Upper lobe of left lung (tissue), 4 donors: ENCODE measurements at regions not wholly inside any gene's neighbourhood (a gene's known extent, or its start where the extent isn't known, plus 50 kb on each side); places are given as distances from the start of the nearest gene placed in this dataset.

Source experiments
- EP300 ChIP-seq, 4 donors: sonication (generic); formaldehyde crosslinking; IDR thresholded peaks; one replicate each; pipeline ENCODE4 v1.5.1; 2017; ENCODE audit warnings: antibody characterized with exemption in 4 of 4, control low read depth in 2 of 4
- POLR2A ChIP-seq, 4 donors: fragments of 450-650 bp; IDR thresholded peaks; one replicate each; pipeline ENCODE4 v1.5.1; 2016 to 2017; ENCODE audit warnings: antibody characterized with exemption in 4 of 4, mild to moderate bottlenecking in 2 of 4
- POLR2AphosphoS5 ChIP-seq, 2 donors: sonication (generic); formaldehyde crosslinking; IDR thresholded peaks; one replicate each; pipeline ENCODE4 v1.5.1; 2017; ENCODE audit warnings: antibody characterized with exemption in 2 of 2
- TF ChIP-seq, protein P1 (sequence below), 6 experiments: fragments of 450-650 bp in 4 of 6; fragments of 200-600 bp in 2 of 6; sonication (generic) in 2 of 6; IDR thresholded peaks; one replicate each; pipeline ENCODE4 v1.5.1; 2016 to 2019; ENCODE audit warnings: antibody characterized with exemption in 6 of 6

DNA sequence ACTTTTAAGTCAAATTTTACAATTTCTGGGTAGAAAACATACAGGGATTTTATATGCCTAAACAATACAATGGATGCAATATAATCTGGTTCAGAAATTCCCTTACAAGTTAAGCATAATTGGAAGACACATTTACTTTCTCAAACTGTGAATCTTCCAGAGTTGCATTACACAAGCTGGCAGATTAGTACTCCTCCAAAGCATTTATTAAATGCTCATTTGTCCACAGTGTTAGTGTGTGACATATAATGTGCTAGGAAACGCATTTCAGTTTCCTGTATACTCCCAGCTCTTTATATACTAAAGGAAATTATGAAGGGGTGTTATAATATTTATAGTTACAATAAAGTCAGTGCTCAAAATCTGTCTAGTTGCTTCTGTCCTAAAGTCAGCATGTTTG is 239.0 kb upstream of the FIGN start:
- TF ChIP-seq, protein P1, sequence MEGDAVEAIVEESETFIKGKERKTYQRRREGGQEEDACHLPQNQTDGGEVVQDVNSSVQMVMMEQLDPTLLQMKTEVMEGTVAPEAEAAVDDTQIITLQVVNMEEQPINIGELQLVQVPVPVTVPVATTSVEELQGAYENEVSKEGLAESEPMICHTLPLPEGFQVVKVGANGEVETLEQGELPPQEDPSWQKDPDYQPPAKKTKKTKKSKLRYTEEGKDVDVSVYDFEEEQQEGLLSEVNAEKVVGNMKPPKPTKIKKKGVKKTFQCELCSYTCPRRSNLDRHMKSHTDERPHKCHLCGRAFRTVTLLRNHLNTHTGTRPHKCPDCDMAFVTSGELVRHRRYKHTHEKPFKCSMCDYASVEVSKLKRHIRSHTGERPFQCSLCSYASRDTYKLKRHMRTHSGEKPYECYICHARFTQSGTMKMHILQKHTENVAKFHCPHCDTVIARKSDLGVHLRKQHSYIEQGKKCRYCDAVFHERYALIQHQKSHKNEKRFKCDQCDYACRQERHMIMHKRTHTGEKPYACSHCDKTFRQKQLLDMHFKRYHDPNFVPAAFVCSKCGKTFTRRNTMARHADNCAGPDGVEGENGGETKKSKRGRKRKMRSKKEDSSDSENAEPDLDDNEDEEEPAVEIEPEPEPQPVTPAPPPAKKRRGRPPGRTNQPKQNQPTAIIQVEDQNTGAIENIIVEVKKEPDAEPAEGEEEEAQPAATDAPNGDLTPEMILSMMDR (IDR thresholded peaks at IDR 0.05): no peak
- no peak for TF ChIP-seq EP300 (IDR thresholded peaks at IDR 0.05)
- no peak for TF ChIP-seq POLR2AphosphoS5 (IDR thresholded peaks at IDR 0.05)
- TF ChIP-seq POLR2A (IDR thresholded peaks at IDR 0.05): no peak
